Gastroesophageal sphincter (tissue), 4 donors: ENCODE measurements at regions not wholly inside any gene's neighbourhood (a gene's known extent, or its start where the extent isn't known, plus 50 kb on each side); places are given as distances from the start of the nearest gene placed in this dataset.

Experiments
- ATAC-seq: fragments of 150-250 bp; one replicate; pipeline ENCODE4 v1.9.1; 2016; ENCODE audit warnings: mild to moderate bottlenecking, moderate library complexity
- H3K27ac ChIP-seq, 4 donors: fragments of 200-600 bp; sonication (generic) in 3 of 4; 1 replicate in 3 of 4; 2 replicates in 1 of 4; pipeline ENCODE4 v1.5.1; 2016 to 2019
- H3K27me3 ChIP-seq: fragments of 200-600 bp; sonication (generic); one replicate; pipeline ENCODE4 v1.5.1; 2019
- H3K36me3 ChIP-seq, 2 donors: fragments of 200-600 bp; sonication (generic); one replicate each; pipeline ENCODE4 v1.5.1; 2019; ENCODE audit warnings: control low read depth in 1 of 2
- H3K4me1 ChIP-seq, 3 donors: fragments of 200-600 bp; sonication (generic); 1 replicate in 2 of 3; 2 replicates in 1 of 3; pipeline ENCODE4 v1.5.1; 2016 to 2019; ENCODE audit warnings: control low read depth in 2 of 3
- H3K4me3 ChIP-seq, 2 donors: fragments of 200-600 bp; sonication (generic); one replicate each; pipeline ENCODE4 v1.5.1; 2019; ENCODE audit warnings: mild to moderate bottlenecking in 1 of 2, moderate library complexity in 1 of 2
- H3K9me3 ChIP-seq, 3 donors: fragments of 200-600 bp; sonication (generic); one replicate each; pipeline ENCODE4 v1.5.1; 2017 to 2019; ENCODE audit warnings: control low read depth in 2 of 3
- CTCF ChIP-seq, 4 experiments: fragments of 200-600 bp in 2 of 4; fragments of 450-650 bp in 2 of 4; sonication (generic) in 1 of 4; IDR thresholded peaks; one replicate each; pipeline ENCODE4 v1.5.1; 2017 to 2019; ENCODE audit warnings: antibody characterized with exemption in 4 of 4, mild to moderate bottlenecking in 2 of 4, moderate library complexity in 2 of 4
- EP300 ChIP-seq: sonication (generic); formaldehyde crosslinking; IDR thresholded peaks from one replicate; pipeline ENCODE4 v1.6.1; 2017; ENCODE audit warnings: antibody characterized with exemption, mild to moderate bottlenecking
- POLR2A ChIP-seq, 2 donors: fragments of 450-650 bp; IDR thresholded peaks; one replicate each; pipeline ENCODE4 v1.6.1; 2017; ENCODE audit warnings: antibody characterized with exemption in 2 of 2, mild to moderate bottlenecking in 2 of 2, moderate library complexity in 1 of 2
- POLR2AphosphoS5 ChIP-seq: sonication (generic); formaldehyde crosslinking; IDR thresholded peaks from one replicate; pipeline ENCODE4 v1.6.1; 2017; ENCODE audit warnings: antibody characterized with exemption
- WGBS, 2 donors: methylation state at CpG; one replicate each; pipeline ENCODE4 v1.1.5; 2018; ENCODE audit warnings: low coverage in 1 of 2; 5-methylcytosine and 5-hydroxymethylcytosine counted together

- Histone ChIP-seq H3K9me3 (no peaks in the 10 kb centered on the region), H3K36me3 (no peaks in the 10 kb centered on the region), H3K27ac (no peak overlapping the region), H3K4me1 (peaks cover 0 to 17% (median 2%) of the 10 kb centered on the region in 3 donors), H3K4me3 (no peak overlapping the region), H3K27me3 (no peaks in the 10 kb centered on the region)
- no peak for TF ChIP-seq EP300
- TF ChIP-seq POLR2A (IDR thresholded peaks at IDR 0.05) = no peak
- TF ChIP-seq CTCF (IDR thresholded peaks at IDR 0.05) = no peak
- TF ChIP-seq POLR2AphosphoS5 = no peak
- WGBS, 2 donors = 31 to 35% methylated on average over 4 of the region's 4 CpGs
- ATAC-seq = no peak
Observed at GRCh38 chr2:39487398-39488250, 50.5 kb upstream of the MAP4K3 start.

GRCh38 chr2:39488450-39488849 lies 51.4 kb upstream of the MAP4K3 start:
- TF ChIP-seq POLR2A (IDR thresholded peaks at IDR 0.05) = no peak
- TF ChIP-seq CTCF (IDR thresholded peaks at IDR 0.05) = no peak
- TF ChIP-seq POLR2AphosphoS5 = no peak
- no peak for TF ChIP-seq EP300
- peak; percentile 40 for ATAC-seq
- 57 to 100% methylated on average over 2 to 4 of the region's 4 CpGs for WGBS, 2 donors

GRCh38 chr2:39490586-39490985 lies 53.5 kb upstream of the MAP4K3 start:
- Histone ChIP-seq H3K27me3 (no peaks in the 10 kb centered on the region), H3K9me3 (no peaks in the 10 kb centered on the region), H3K36me3 (no peaks in the 10 kb centered on the region), H3K27ac (no peak overlapping the region), H3K4me1 (peaks cover 0 to 27% (median 8%) of the 10 kb centered on the region in 3 donors), H3K4me3 (no peak overlapping the region)
- TF ChIP-seq CTCF (IDR thresholded peaks at IDR 0.05) (no peak), POLR2A (IDR thresholded peaks at IDR 0.05) (no peak), EP300 (no peak), POLR2AphosphoS5 (no peak)
- WGBS, 2 donors = 93 to 100% methylated on average over 2 to 3 of the region's 4 CpGs
- no peak for ATAC-seq

More at GRCh38 chr2:39488450-39488849, 51.4 kb upstream of the MAP4K3 start:
- Histone ChIP-seq H3K4me3 (no peak overlapping the region), H3K27ac (no peak overlapping the region), H3K9me3 (no peaks in the 10 kb centered on the region), H3K4me1 (peaks cover 0 to 26% (median 4%) of the 10 kb centered on the region in 3 donors), H3K36me3 (no peaks in the 10 kb centered on the region), H3K27me3 (no peaks in the 10 kb centered on the region)

DNA sequence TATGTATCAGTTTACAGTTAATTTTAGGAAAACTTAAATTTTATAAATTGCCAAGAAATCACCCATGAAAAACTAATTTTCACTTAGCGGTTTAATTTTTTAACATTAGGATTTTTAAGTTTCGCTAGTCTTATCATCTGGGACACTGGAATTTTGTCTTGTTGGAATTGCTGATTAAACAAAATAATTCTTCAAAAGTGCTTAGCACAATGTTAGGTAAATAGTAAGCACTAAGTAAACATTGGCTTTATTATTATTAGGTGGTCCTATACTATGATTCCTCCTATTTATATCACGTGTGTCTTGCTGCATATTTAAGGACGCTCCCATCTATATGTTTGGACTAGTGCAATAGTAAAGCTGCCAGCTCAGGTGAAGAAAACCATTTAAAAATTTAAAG lies 54.6 kb upstream of the MAP4K3 start:
- H3K36me3 ChIP-seq = no peaks in the 10 kb centered on the region
- H3K9me3 ChIP-seq = no peaks in the 10 kb centered on the region
- no peak overlapping the region for H3K4me3 ChIP-seq
- H3K4me1 ChIP-seq = peaks cover 0 to 27% (median 8%) of the 10 kb centered on the region in 3 donors
- H3K27me3 ChIP-seq = no peaks in the 10 kb centered on the region
- ATAC-seq = no peak
- TF ChIP-seq CTCF (IDR thresholded peaks at IDR 0.05) = no peak
- no peak for TF ChIP-seq POLR2AphosphoS5
- TF ChIP-seq POLR2A (IDR thresholded peaks at IDR 0.05) = no peak
- TF ChIP-seq EP300 = no peak
- H3K27ac ChIP-seq = peak overlapping the region in 3 of 4 donors; percentile 37 to 54 (median 53)
- 95 to 96% methylated on average over 4 of the region's 4 CpGs for WGBS, 2 donors
